ENCODE measurements at regions not wholly inside any gene's neighbourhood (a gene's known extent, or its start where the extent isn't known, plus 50 kb on each side); places are given as distances from the start of the nearest gene placed in this dataset.

- Histone ChIP-seq H3K36me3 (ENCODE audit: control insufficient read depth, insufficient read depth, low read length) (no peaks in the 10 kb centered on the region), H3K27me3 (ENCODE audit: control insufficient read depth, insufficient read depth, low read length) (no peaks in the 10 kb centered on the region), H3K4me3 (ENCODE audit: low read depth, low read length) (no peak overlapping the region)
- ChIA-PET CTCF (interaction anchor here (0.8 to 1.5 kb wide), 2 partner anchors 22 to 85 kb away, joined by 3 to 4 read pairs; no protein-coding TSS in a partner anchor), POLR2A (no interaction called here)
- TF ChIP-seq CTCF (IDR thresholded peaks at IDR 0.05; ENCODE audit: insufficient read depth, low read depth, low read length) = no peak
- DNase-seq (ENCODE audit: low read depth) = no peak
Measured at GRCh38 chr1:234997896-234998741, 130.5 kb downstream of the TOMM20 start.

GRCh38 chr1:234997201-234997895 lies 131.3 kb downstream of the TOMM20 start:
- POLR2A ChIA-PET = interaction anchor here (1.0 kb wide), 1 partner anchor 17 kb away, joined by 4 read pairs; no protein-coding TSS in a partner anchor
- peak; percentile 91 for DNase-seq (ENCODE audit: low read depth)
- CTCF ChIA-PET = interaction anchor here (1.1 to 1.5 kb wide), 3 partner anchors 75 to 96 kb away, joined by 3 to 4 read pairs (median 4); no protein-coding TSS in a partner anchor
- no peak for TF ChIP-seq CTCF (IDR thresholded peaks at IDR 0.05; ENCODE audit: insufficient read depth, low read depth, low read length)
- Histone ChIP-seq H3K36me3 (ENCODE audit: control insufficient read depth, insufficient read depth, low read length) (no peaks in the 10 kb centered on the region), H3K4me3 (ENCODE audit: low read depth, low read length) (no peak overlapping the region), H3K27me3 (ENCODE audit: control insufficient read depth, insufficient read depth, low read length) (no peaks in the 10 kb centered on the region)

- no peak for DNase-seq (ENCODE audit: low read depth)
- ChIA-PET POLR2A (interaction anchor here (1.0 kb wide), 1 partner anchor 16 kb away, joined by 4 read pairs; no protein-coding TSS in a partner anchor), CTCF (interaction anchor here (1.1 to 1.5 kb wide), 3 partner anchors 76 to 97 kb away, joined by 3 to 4 read pairs (median 4); no protein-coding TSS in a partner anchor)
- TF ChIP-seq CTCF (IDR thresholded peaks at IDR 0.05; ENCODE audit: insufficient read depth, low read depth, low read length) = no peak
- H3K27me3 ChIP-seq (ENCODE audit: control insufficient read depth, insufficient read depth, low read length) = no peaks in the 10 kb centered on the region
- no peaks in the 10 kb centered on the region for H3K36me3 ChIP-seq (ENCODE audit: control insufficient read depth, insufficient read depth, low read length)
- no peak overlapping the region for H3K4me3 ChIP-seq (ENCODE audit: low read depth, low read length)
Measured at GRCh38 chr1:234996245-234996757, 132.3 kb downstream of the TOMM20 start.

GRCh38 chr1:234994436-234995295 lies 134.0 kb downstream of the TOMM20 start:
- no peak for DNase-seq (ENCODE audit: low read depth)
- Histone ChIP-seq H3K27me3 (ENCODE audit: control insufficient read depth, insufficient read depth, low read length) (no peaks in the 10 kb centered on the region), H3K36me3 (ENCODE audit: control insufficient read depth, insufficient read depth, low read length) (no peaks in the 10 kb centered on the region), H3K4me3 (ENCODE audit: low read depth, low read length) (no peak overlapping the region)
- CTCF ChIA-PET = no interaction called here
- POLR2A ChIA-PET = no interaction called here
- TF ChIP-seq CTCF (IDR thresholded peaks at IDR 0.05; ENCODE audit: insufficient read depth, low read depth, low read length) = no peak

Measured in BJ (cell line).